C4-2B (cell line): ENCODE measurements at regions not wholly inside any gene's neighbourhood (a gene's known extent, or its start where the extent isn't known, plus 50 kb on each side); places are given as distances from the start of the nearest gene placed in this dataset.

ENCODE experiments used
- CTCF ChIP-seq: fragments of 450-650 bp; conservative IDR thresholded peaks from 2 replicates; pipeline ENCODE4 v1.5.1; 2017; ENCODE audit warnings: mild to moderate bottlenecking
- ZFX ChIP-seq: fragments of 450-650 bp; IDR thresholded peaks from 2 replicates; pipeline ENCODE4 v1.6.1; 2017

GRCh38 chrX:110436523-110436922 is 77.9 kb downstream of the RTL9 start:
- TF ChIP-seq CTCF: no peak
- no peak for TF ChIP-seq ZFX
